ENCODE measurements at regions not wholly inside any gene's neighbourhood (a gene's known extent, or its start where the extent isn't known, plus 50 kb on each side); places are given as distances from the start of the nearest gene placed in this dataset.

- TF ChIP-seq EZH2 (IDR thresholded peaks at IDR 0.05): no peak
- TF ChIP-seq POLR2AphosphoS5 (IDR thresholded peaks at IDR 0.05; ENCODE audit: borderline replicate concordance, low read depth, low read length): no peak
Measured at GRCh38 chr1:36572906-36573305, 90.2 kb upstream of the CSF3R start.
